GM23248 (cell line): ENCODE measurements at regions not wholly inside any gene's neighbourhood (a gene's known extent, or its start where the extent isn't known, plus 50 kb on each side); places are given as distances from the start of the nearest gene placed in this dataset.

Experiments used
- DNase-seq: peaks from one replicate; pipeline ENCODE4 v3.0.0-alpha.2; 2015
- H2AFZ ChIP-seq: fragments of 200-600 bp; sonication (generic); 2 replicates; pipeline ENCODE4 v1.6.1; 2016; ENCODE audit warnings: antibody characterized with exemption
- H3F3A ChIP-seq: fragments of 200-600 bp; sonication (generic); 2 replicates; pipeline ENCODE4 v1.6.1; 2016; ENCODE audit warnings: mild to moderate bottlenecking, antibody characterized with exemption, mixed run types; ENCODE audit not compliant: insufficient read depth
- H3K27ac ChIP-seq: fragments of 200-600 bp; sonication (generic); 2 replicates; pipeline ENCODE4 v1.5.1; 2016; ENCODE audit warnings: mild to moderate bottlenecking
- H3K27me3 ChIP-seq: fragments of 200-600 bp; sonication (generic); replicated peaks from 2 replicates; pipeline ENCODE4 v1.6.1; 2016; ENCODE audit warnings: mild to moderate bottlenecking; ENCODE audit not compliant: insufficient read depth
- H3K36me3 ChIP-seq: fragments of 200-600 bp; sonication (generic); 2 replicates; pipeline ENCODE4 v1.6.1; 2016; ENCODE audit warnings: low read depth, mild to moderate bottlenecking
- H3K4me1 ChIP-seq: fragments of 200-600 bp; sonication (generic); 2 replicates; pipeline ENCODE4 v1.6.1; 2016; ENCODE audit warnings: mild to moderate bottlenecking; ENCODE audit not compliant: insufficient read depth
- H3K4me2 ChIP-seq: fragments of 200-600 bp; sonication (generic); one replicate; pipeline ENCODE4 v1.6.1; 2016; ENCODE audit warnings: mild to moderate bottlenecking; ENCODE audit not compliant: unreplicated experiment
- H3K4me3 ChIP-seq: fragments of 200-600 bp; sonication (generic); 2 replicates; pipeline ENCODE4 v1.5.1; 2016; ENCODE audit warnings: mild to moderate bottlenecking
- H3K79me2 ChIP-seq: fragments of 200-600 bp; sonication (generic); 2 replicates; pipeline ENCODE4 v1.6.1; 2016; ENCODE audit warnings: mild to moderate bottlenecking; ENCODE audit not compliant: insufficient read depth
- H3K9ac ChIP-seq: fragments of 200-600 bp; sonication (generic); 2 replicates; pipeline ENCODE4 v1.6.1; 2016; ENCODE audit warnings: mild to moderate bottlenecking
- H3K9me2 ChIP-seq: fragments of 200-600 bp; sonication (generic); 2 replicates; pipeline ENCODE4 v1.6.1; 2016; ENCODE audit warnings: mixed run types, mild to moderate bottlenecking, moderate library complexity; ENCODE audit not compliant: insufficient read depth
- H3K9me3 ChIP-seq: fragments of 200-600 bp; sonication (generic); one replicate; pipeline ENCODE4 v1.6.1; 2017; ENCODE audit warnings: low read depth
- H4K20me1 ChIP-seq: fragments of 200-600 bp; sonication (generic); 2 replicates; pipeline ENCODE4 v1.6.0; 2016; ENCODE audit not compliant: insufficient read depth
- EZH2 ChIP-seq: fragments of 200-600 bp; sonication (generic); IDR thresholded peaks from 2 replicates; pipeline ENCODE4 v1.6.1; 2018; ENCODE audit warnings: antibody characterized with exemption, mild to moderate bottlenecking; ENCODE audit not compliant: insufficient read depth, poor library complexity, severe bottlenecking
- EZH2phosphoT487 ChIP-seq: fragments of 200-600 bp; sonication (generic); IDR thresholded peaks from 2 replicates; pipeline ENCODE4 v1.6.1; 2018; ENCODE audit warnings: antibody characterized with exemption, moderate library complexity, mild to moderate bottlenecking, low read depth; ENCODE audit not compliant: insufficient read depth
- WGBS, 2 experiments: methylation state at CpG; one replicate each; pipeline ENCODE4 v1.1.6; 2015 to 2017; ENCODE audit warnings: low lambda C conversion rate in 2 of 2, low coverage in 1 of 2; ENCODE audit errors: missing lambda C conversion rate in 2 of 2; 5-methylcytosine and 5-hydroxymethylcytosine counted together
- in situ Hi-C: fragments of 300-500 bp; cut with MboI; formaldehyde crosslinking; loops from 2 replicates; pipeline ENCODE4 v1.15.0; 2020

GRCh38 chr7:9870674-9871073, 1103.0 kb upstream of the PHF14 start:
- no peak for TF ChIP-seq EZH2
- no peak for TF ChIP-seq EZH2phosphoT487
- DNase-seq = no peak
- no peaks in the 10 kb centered on the region for H3K27me3 ChIP-seq
- H3K9me3 ChIP-seq = peaks cover 3% of the 10 kb centered on the region
- H4K20me1 ChIP-seq = no peaks in the 10 kb centered on the region
- no peak overlapping the region for H3K4me3 ChIP-seq
- in situ Hi-C loops = no loop called here
- no peak overlapping the region for H2AFZ ChIP-seq
- WGBS, 2 experiments = 22 to 48% methylated on average over 4 of the region's 4 CpGs
- no peak overlapping the region for H3K4me2 ChIP-seq
- no peak overlapping the region for H3K9ac ChIP-seq
- H3F3A ChIP-seq = no peaks in the 10 kb centered on the region
- H3K79me2 ChIP-seq = no peaks in the 10 kb centered on the region
- no peaks in the 10 kb centered on the region for H3K4me1 ChIP-seq
- no peaks in the 10 kb centered on the region for H3K36me3 ChIP-seq
- no peak overlapping the region for H3K27ac ChIP-seq
- no peaks in the 10 kb centered on the region for H3K9me2 ChIP-seq

GRCh38 chr7:9874182-9874581, 1099.5 kb upstream of the PHF14 start:
- Histone ChIP-seq H3K4me1 (no peaks in the 10 kb centered on the region), H3K9ac (no peak overlapping the region), H3K9me3 (peaks cover 3% of the 10 kb centered on the region), H3K36me3 (no peaks in the 10 kb centered on the region), H3K9me2 (no peaks in the 10 kb centered on the region), H3K79me2 (no peaks in the 10 kb centered on the region), H2AFZ (no peak overlapping the region), H3K27me3 (no peaks in the 10 kb centered on the region), H3F3A (no peaks in the 10 kb centered on the region), H3K27ac (no peak overlapping the region), H4K20me1 (no peaks in the 10 kb centered on the region), H3K4me3 (no peak overlapping the region), H3K4me2 (no peak overlapping the region)
- no peak for DNase-seq
- TF ChIP-seq EZH2phosphoT487 (no peak), EZH2 (no peak)
- 24 to 27% methylated on average over 1 of the region's 1 CpG for WGBS, 2 experiments
- in situ Hi-C loops = no loop called here

GRCh38 chr7:9876053-9876452, 1097.6 kb upstream of the PHF14 start:
- Histone ChIP-seq H3K27me3 (no peaks in the 10 kb centered on the region), H4K20me1 (no peaks in the 10 kb centered on the region), H3K4me1 (no peaks in the 10 kb centered on the region), H3K36me3 (no peaks in the 10 kb centered on the region), H3K27ac (no peak overlapping the region), H3K79me2 (no peaks in the 10 kb centered on the region), H3K9me2 (no peaks in the 10 kb centered on the region), H3K4me2 (no peak overlapping the region), H3F3A (no peaks in the 10 kb centered on the region), H3K4me3 (no peak overlapping the region), H3K9ac (no peak overlapping the region), H2AFZ (no peak overlapping the region), H3K9me3 (peaks cover 3% of the 10 kb centered on the region)
- DNase-seq = no peak
- in situ Hi-C loops = no loop called here
- no peak for TF ChIP-seq EZH2
- no peak for TF ChIP-seq EZH2phosphoT487

GRCh38 chr7:9889554-9889953, 1084.1 kb upstream of the PHF14 start:
- no peak for DNase-seq
- in situ Hi-C loops = no loop called here
- TF ChIP-seq EZH2 (no peak), EZH2phosphoT487 (no peak)
- WGBS, 2 experiments = 10 to 20% methylated on average over 1 to 2 of the region's 2 CpGs
- Histone ChIP-seq H3K4me1 (no peaks in the 10 kb centered on the region), H3K79me2 (no peaks in the 10 kb centered on the region), H3K9me2 (no peaks in the 10 kb centered on the region), H3K4me2 (no peak overlapping the region), H4K20me1 (no peaks in the 10 kb centered on the region), H3K4me3 (no peak overlapping the region), H3K9ac (no peak overlapping the region), H3K36me3 (no peaks in the 10 kb centered on the region), H3K9me3 (no peaks in the 10 kb centered on the region), H3K27ac (no peak overlapping the region), H3K27me3 (no peaks in the 10 kb centered on the region), H3F3A (no peaks in the 10 kb centered on the region), H2AFZ (no peak overlapping the region)

GRCh38 chr7:9890092-9890491, 1083.6 kb upstream of the PHF14 start:
- no peaks in the 10 kb centered on the region for H3K9me3 ChIP-seq
- WGBS, 2 experiments = 21 to 27% methylated on average over 3 of the region's 3 CpGs
- no peak overlapping the region for H2AFZ ChIP-seq
- H3K79me2 ChIP-seq = no peaks in the 10 kb centered on the region
- H3K9ac ChIP-seq = no peak overlapping the region
- H3K4me3 ChIP-seq = no peak overlapping the region
- H3K9me2 ChIP-seq = no peaks in the 10 kb centered on the region
- no peaks in the 10 kb centered on the region for H3K4me1 ChIP-seq
- H3K4me2 ChIP-seq = no peak overlapping the region
- DNase-seq = no peak
- H3K27ac ChIP-seq = no peak overlapping the region
- in situ Hi-C loops = no loop called here
- H3K27me3 ChIP-seq = no peaks in the 10 kb centered on the region
- H3K36me3 ChIP-seq = no peaks in the 10 kb centered on the region
- TF ChIP-seq EZH2 (no peak), EZH2phosphoT487 (no peak)
- no peaks in the 10 kb centered on the region for H3F3A ChIP-seq
- H4K20me1 ChIP-seq = no peaks in the 10 kb centered on the region
